Heart left ventricle (tissue), 13 donors: ENCODE measurements at regions not wholly inside any gene's neighbourhood (a gene's known extent, or its start where the extent isn't known, plus 50 kb on each side); places are given as distances from the start of the nearest gene placed in this dataset.

Experiments
- POLR2A ChIP-seq, 2 donors: fragments of 450-650 bp; IDR thresholded peaks; one replicate each; pipeline ENCODE4 v1.6.1; 2017; ENCODE audit warnings: antibody characterized with exemption in 2 of 2, mild to moderate bottlenecking in 2 of 2, moderate library complexity in 2 of 2
- TF ChIP-seq, protein P1 (sequence below), 12 donors: fragments of 200-600 bp; sonication (generic) in 4 of 12; IDR thresholded peaks; one replicate each; pipeline versions ENCODE4 v1.5.0 to v1.8.0; 2018 to 2022; ENCODE audit warnings: antibody characterized with exemption in 12 of 12, mild to moderate bottlenecking in 5 of 12
- donor health status: ischemic (EF 13 %, LVEDD 7.1; RV severe dilation, severe dysfunction).
- donor health status: DM: no; HTN: yes; CAD: no.
- donor health status: DM: no; HTN: no; CAD: no.
- donor health status: ischemic (EF 25% LVEDD 6.9; RV normal size, moderate dysfunction).
- donor health status: ischemic (EF 25% LVEDD 5.7; RV mildly dilated, moderate dysfunction).
- donor health status: ischemic (EF 35%, LVEDD 5.7; RV mildly dilated, moderate dysfunction).
- donor health status: nonischemic (EF 11% LVEDD 7.7; RV severe dilation, severe dysfunction).
- donor health status: DM: yes; HTN: yes; CAD: no.
- donor health status: PGD.
- donor health status: ischemic (EF 29% LVEDD 5.4; RV normal size, mild dysfunction).
- donor health status: nonischemic (EF 23%, LVEDD 6.1; RV moderate dilation, normal function).

DNA sequence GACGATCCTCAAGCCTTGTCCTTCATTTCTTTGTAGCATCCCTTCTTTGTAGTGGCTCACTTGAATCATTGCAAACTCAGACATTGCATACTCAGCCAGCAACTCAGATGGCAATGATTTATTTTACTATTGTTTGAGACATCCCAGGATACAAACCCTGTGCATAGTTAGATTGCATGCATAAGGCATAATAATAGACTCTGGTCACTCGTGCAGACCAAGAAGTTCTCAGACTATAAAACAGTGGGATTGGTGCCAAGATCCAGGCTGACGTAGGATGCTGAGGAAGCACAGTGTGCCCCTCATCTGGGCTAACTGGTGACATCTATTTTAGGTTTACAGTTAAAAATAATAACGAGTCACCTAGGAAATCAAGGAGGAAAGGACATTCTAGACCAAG lies 142.3 kb downstream of the PMP22 start:
- TF ChIP-seq POLR2A (IDR thresholded peaks at IDR 0.05) = no peak
- TF ChIP-seq, protein P1, sequence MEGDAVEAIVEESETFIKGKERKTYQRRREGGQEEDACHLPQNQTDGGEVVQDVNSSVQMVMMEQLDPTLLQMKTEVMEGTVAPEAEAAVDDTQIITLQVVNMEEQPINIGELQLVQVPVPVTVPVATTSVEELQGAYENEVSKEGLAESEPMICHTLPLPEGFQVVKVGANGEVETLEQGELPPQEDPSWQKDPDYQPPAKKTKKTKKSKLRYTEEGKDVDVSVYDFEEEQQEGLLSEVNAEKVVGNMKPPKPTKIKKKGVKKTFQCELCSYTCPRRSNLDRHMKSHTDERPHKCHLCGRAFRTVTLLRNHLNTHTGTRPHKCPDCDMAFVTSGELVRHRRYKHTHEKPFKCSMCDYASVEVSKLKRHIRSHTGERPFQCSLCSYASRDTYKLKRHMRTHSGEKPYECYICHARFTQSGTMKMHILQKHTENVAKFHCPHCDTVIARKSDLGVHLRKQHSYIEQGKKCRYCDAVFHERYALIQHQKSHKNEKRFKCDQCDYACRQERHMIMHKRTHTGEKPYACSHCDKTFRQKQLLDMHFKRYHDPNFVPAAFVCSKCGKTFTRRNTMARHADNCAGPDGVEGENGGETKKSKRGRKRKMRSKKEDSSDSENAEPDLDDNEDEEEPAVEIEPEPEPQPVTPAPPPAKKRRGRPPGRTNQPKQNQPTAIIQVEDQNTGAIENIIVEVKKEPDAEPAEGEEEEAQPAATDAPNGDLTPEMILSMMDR (IDR thresholded peaks at IDR 0.05) = no peak
